GM12891 (cell line): ENCODE measurements at regions not wholly inside any gene's neighbourhood (a gene's known extent, or its start where the extent isn't known, plus 50 kb on each side); places are given as distances from the start of the nearest gene placed in this dataset.

Experiments
- DNase-seq: peaks from one replicate; pipeline ENCODE4 v3.0.0; 2011; ENCODE audit warnings: low spot score; ENCODE audit not compliant: insufficient read length
- FAIRE-seq: peaks from 2 replicates; lab custom pipeline; 2011; peaks lifted over from hg19 to GRCh38; lab: Jason Lieb, UNC
- PAX5 ChIP-seq: IDR thresholded peaks from 2 replicates; pipeline ENCODE4 v1.6.1; 2011; ENCODE audit warnings: low read length, moderate library complexity, mild to moderate bottlenecking; ENCODE audit not compliant: insufficient read depth, severe bottlenecking
- POLR2A ChIP-seq: IDR thresholded peaks from 2 replicates; pipeline ENCODE4 v1.6.1; 2011; ENCODE audit warnings: low read depth, low read length, control low read depth
- POLR2AphosphoS5 ChIP-seq: IDR thresholded peaks from 2 replicates; pipeline ENCODE4 v1.6.1; 2011; ENCODE audit warnings: low read depth, low read length, control low read depth
- POU2F2 ChIP-seq: IDR thresholded peaks from 2 replicates; pipeline ENCODE4 v1.6.1; 2011; ENCODE audit warnings: low read depth, mild to moderate bottlenecking, control low read depth, low read length, moderate library complexity
- SPI1 ChIP-seq: IDR thresholded peaks from 2 replicates; pipeline ENCODE4 v1.6.1; 2011; ENCODE audit warnings: low read depth, low read length, control low read depth
- TAF1 ChIP-seq: IDR thresholded peaks from 2 replicates; pipeline ENCODE4 v1.6.1; 2011; ENCODE audit warnings: low read depth, low read length, control low read depth

GRCh38 chr19:46926170-46927071 is 65.6 kb downstream of the ARHGAP35 start:
- DNase-seq: no peak
- no peak for TF ChIP-seq POLR2A
- TF ChIP-seq POLR2AphosphoS5: no peak
- TF ChIP-seq PAX5: no peak
- no peak for TF ChIP-seq POU2F2
- no peak for TF ChIP-seq SPI1
- TF ChIP-seq TAF1: no peak
- no peak for FAIRE-seq

DNA sequence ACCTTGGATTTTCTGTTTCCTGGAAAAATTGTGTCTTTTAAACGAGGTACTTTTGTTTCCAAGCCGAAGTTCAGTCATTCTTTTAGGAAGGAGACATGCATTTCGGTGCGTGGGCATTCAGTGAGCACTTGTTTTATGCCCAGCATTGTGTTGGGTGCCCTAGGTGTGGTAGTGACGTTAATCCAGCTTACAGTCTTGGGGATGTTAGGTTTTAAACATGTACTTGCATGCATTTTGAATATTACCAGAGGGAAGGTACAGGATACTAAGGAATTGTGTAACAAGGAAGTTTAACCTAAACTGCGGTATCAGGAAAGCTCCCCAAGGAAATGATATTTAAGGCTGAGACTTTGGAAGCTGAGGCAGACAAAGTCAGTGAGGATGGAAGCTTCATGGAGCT is 66.3 kb downstream of the ARHGAP35 start:
- FAIRE-seq: no peak
- TF ChIP-seq POLR2A (no peak), TAF1 (no peak), POU2F2 (no peak), POLR2AphosphoS5 (no peak), SPI1 (no peak), PAX5 (no peak)
- DNase-seq: no peak

GRCh38 chr19:46927893-46928292 is 67.1 kb downstream of the ARHGAP35 start:
- no peak for FAIRE-seq
- DNase-seq: no peak
- no peak for TF ChIP-seq POU2F2
- no peak for TF ChIP-seq POLR2AphosphoS5
- no peak for TF ChIP-seq PAX5
- TF ChIP-seq TAF1: no peak
- TF ChIP-seq SPI1: no peak
- no peak for TF ChIP-seq POLR2A

- TF ChIP-seq PAX5: no peak
- no peak for TF ChIP-seq POLR2A
- TF ChIP-seq TAF1: no peak
- no peak for TF ChIP-seq SPI1
- TF ChIP-seq POU2F2: no peak
- no peak for TF ChIP-seq POLR2AphosphoS5
- FAIRE-seq: no peak
- DNase-seq: no peak
These were observed 68.2 kb downstream of the ARHGAP35 start for GRCh38 chr19:46928951-46929350.

- FAIRE-seq (no peak), DNase-seq (no peak)
- TF ChIP-seq PAX5: no peak
- no peak for TF ChIP-seq POLR2AphosphoS5
- no peak for TF ChIP-seq TAF1
- no peak for TF ChIP-seq SPI1
- TF ChIP-seq POU2F2: no peak
- no peak for TF ChIP-seq POLR2A
These were observed 70.4 kb downstream of the ARHGAP35 start for GRCh38 chr19:46931202-46931601.

GRCh38 chr19:46932346-46932745 is 71.5 kb downstream of the ARHGAP35 start:
- DNase-seq: no peak
- no peak for FAIRE-seq
- no peak for TF ChIP-seq POLR2AphosphoS5
- no peak for TF ChIP-seq POLR2A
- TF ChIP-seq POU2F2: no peak
- no peak for TF ChIP-seq PAX5
- no peak for TF ChIP-seq SPI1
- TF ChIP-seq TAF1: no peak

GRCh38 chr19:46935066-46935663 is 74.4 kb downstream of the ARHGAP35 start:
- FAIRE-seq (no peak), DNase-seq (no peak)
- TF ChIP-seq SPI1 (peak; percentile 48; the same call in 1 of the 2 replicates), POLR2AphosphoS5 (no peak), POU2F2 (no peak)

DNA sequence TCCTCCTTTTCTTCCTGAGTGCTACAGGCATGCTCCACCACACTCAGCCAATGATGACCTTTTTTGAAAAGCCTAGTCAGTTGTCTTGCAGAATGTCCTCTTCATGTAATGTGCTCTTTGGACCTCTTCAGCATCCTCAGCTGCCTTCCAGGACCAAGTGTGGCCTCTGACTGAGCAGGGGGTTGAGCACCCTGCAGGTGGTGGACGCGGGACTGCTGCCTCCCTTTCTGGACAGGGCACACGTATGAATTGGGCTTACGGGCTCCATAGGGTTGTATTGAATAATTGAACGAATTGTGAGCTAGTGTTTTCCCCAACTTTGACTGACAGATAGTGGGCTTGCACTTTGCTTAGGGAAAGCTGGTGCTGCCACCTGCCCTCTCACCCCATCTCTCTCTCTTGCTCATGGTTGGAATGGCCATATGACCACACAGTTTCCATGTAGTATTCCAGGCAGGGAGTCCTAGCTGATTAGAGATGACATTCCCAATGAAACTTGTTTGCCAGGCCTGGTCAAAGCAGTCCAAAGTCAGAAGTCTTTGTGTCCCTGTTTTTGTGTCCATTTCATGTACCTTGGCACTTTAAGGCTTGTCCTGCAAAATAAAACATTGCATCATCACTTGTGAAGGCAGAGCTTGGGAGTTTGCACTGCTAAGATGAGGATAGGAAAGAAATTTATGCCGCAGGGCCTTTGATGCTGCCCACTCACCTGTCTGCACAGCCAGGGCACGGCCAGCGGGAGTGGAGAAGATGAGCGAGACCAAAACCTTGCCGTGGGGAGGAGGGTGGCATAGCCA is 76.3 kb upstream of the NPAS1 start:
- FAIRE-seq (no peak), DNase-seq (no peak)
- no peak for TF ChIP-seq POU2F2
- TF ChIP-seq PAX5: no peak
- TF ChIP-seq POLR2A: no peak
- no peak for TF ChIP-seq POLR2AphosphoS5
- TF ChIP-seq TAF1: no peak
- TF ChIP-seq SPI1: no peak

GRCh38 chr19:46944123-46944748 is 75.4 kb upstream of the NPAS1 start:
- FAIRE-seq (no peak), DNase-seq (no peak)
- TF ChIP-seq POLR2AphosphoS5 (no peak), TAF1 (no peak), POLR2A (no peak), POU2F2 (no peak), PAX5 (no peak), SPI1 (no peak)
